GM21515 (cell line): ENCODE measurements at regions not wholly inside any gene's neighbourhood (a gene's known extent, or its start where the extent isn't known, plus 50 kb on each side); places are given as distances from the start of the nearest gene placed in this dataset.
A peak's percentile ranks its signal among the peaks of the same experiment; 100 is the strongest.

Source experiments
- ATAC-seq: cut with Tn5 transposase; IDR thresholded peaks from one replicate; pipeline ENCODE4 v1.9.1; 2021; ENCODE audit not compliant: unreplicated experiment

GRCh38 chr12:46473634-46474329 lies 101.2 kb upstream of the SLC38A2 start:
- ATAC-seq = peak; percentile 58

DNA sequence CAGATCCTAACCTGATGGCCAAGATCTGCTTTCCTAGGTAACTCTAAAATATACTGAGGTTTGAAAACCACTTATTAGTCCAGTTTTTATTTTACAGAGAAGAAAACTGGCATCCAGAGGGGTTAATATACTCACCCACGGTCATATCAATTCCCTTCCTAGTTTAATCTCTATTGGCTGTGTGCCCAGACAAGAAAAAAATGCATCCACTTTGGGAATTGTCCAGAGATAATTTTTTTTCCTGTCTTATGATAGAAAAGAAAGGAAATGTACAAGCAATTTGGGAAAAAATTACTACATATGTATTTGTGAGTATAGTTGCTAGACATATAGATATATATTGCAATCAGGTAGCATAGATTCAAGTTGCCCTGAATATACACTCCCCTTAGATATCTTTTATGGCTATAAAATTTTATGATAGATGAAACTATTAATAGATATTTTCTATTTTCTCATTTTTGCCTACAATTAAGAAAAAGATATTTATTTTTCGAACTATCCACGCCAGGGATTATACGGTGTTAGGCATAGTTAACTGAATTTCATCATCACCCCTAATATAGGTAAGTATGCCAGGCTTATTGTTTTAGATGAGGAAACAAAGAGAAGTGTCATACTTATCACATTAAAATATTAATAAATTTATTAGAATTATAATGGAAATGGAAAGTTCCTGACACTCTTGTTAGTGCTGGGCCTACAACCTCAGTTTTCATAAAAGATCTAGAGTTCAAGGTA lies 100.5 kb upstream of the SLC38A2 start:
- ATAC-seq = no peak

DNA sequence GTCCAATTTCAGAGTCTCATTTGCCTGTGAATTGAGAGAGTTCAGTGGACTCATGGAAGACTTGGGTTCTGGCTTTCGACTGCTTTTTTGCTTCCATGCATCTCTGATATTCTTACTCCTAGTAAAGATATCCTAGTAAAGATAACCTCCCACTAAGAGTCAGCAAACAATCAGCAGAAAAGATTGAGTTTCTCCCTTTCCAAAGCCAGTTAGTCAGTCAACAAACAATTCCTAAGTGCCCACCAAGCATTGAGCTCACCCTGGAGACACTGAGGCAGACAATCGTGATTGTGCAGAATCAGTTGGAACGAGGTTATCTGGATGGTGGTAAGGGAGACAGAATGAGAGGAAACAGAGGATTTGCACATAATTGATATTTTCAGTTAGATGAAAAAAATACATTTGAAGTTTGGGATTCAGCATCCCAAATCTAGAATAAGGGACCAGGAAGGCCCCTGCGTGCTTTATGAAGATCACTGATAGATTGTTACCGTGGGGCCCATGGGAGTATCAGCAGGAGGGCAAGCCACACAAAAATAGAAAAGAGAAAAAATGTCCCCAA lies 99.7 kb upstream of the SLC38A2 start:
- no peak for ATAC-seq

- no peak for ATAC-seq
Observed at GRCh38 chr12:46471404-46471803, 98.8 kb upstream of the SLC38A2 start.

GRCh38 chr12:46470975-46471374 lies 98.4 kb upstream of the SLC38A2 start:
- no peak for ATAC-seq

- no peak for ATAC-seq
Observed at GRCh38 chr12:46470036-46470627, 97.6 kb upstream of the SLC38A2 start.

- ATAC-seq = no peak
Observed at GRCh38 chr12:46468813-46469212, 96.2 kb upstream of the SLC38A2 start.

GRCh38 chr12:46468160-46468559 lies 95.6 kb upstream of the SLC38A2 start:
- no peak for ATAC-seq

GRCh38 chr12:46465307-46465706 lies 92.7 kb upstream of the SLC38A2 start:
- no peak for ATAC-seq

DNA sequence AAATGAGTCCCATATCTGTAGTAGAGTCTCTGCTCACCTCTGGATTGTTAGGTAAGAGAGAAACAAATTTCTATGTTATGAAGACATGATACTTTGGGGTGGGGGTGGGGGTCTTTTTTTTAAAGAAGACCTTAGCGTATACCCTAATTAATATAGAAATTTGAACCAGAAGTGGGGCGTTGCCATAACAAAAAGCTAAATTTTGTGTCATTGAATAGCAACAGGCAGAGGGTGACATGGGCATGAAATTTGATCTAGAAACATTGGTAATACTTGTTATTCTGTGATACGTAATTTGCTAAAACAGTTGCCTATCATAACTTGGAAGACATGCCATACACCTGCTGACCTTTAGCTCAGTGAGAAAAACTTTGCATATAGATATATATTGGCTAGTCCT lies 92.3 kb upstream of the SLC38A2 start:
- no peak for ATAC-seq

- no peak for ATAC-seq
Observed at GRCh38 chr12:46462641-46463355, 90.2 kb upstream of the SLC38A2 start.

- no peak for ATAC-seq
Observed at GRCh38 chr12:46461907-46462640, 89.5 kb upstream of the SLC38A2 start.

DNA sequence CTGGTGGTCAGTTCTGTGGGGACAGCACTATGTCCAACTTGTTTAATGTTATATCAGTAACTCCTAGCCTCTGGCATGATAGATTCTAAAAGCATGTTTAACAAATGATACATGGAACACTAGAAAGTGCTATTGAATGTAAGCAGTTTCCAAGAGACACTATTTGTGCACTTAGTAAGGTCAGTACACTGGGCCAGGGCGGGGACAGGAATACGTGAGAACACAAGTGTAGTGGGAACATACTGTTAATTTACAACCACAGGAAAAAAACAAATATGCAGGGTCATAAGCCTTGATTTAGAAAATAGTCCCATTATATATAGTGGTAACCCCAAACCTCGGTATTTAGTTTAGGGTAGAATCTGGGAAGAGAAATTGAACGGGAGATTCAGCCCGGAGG lies 88.9 kb upstream of the SLC38A2 start:
- no peak for ATAC-seq

GRCh38 chr12:46460682-46461210 lies 88.2 kb upstream of the SLC38A2 start:
- ATAC-seq = no peak

GRCh38 chr12:46459861-46460545 lies 87.4 kb upstream of the SLC38A2 start:
- no peak for ATAC-seq

- ATAC-seq = no peak
Observed at GRCh38 chr12:46459111-46459510, 86.5 kb upstream of the SLC38A2 start.

GRCh38 chr12:46458500-46459102 lies 86.0 kb upstream of the SLC38A2 start:
- no peak for ATAC-seq

- no peak for ATAC-seq
Observed at GRCh38 chr12:46457958-46458357, 85.4 kb upstream of the SLC38A2 start.
